Parathyroid adenoma (tissue), 2 donors: ENCODE measurements at regions not wholly inside any gene's neighbourhood (a gene's known extent, or its start where the extent isn't known, plus 50 kb on each side); places are given as distances from the start of the nearest gene placed in this dataset.

Experiments used
- H2AFZ ChIP-seq: fragments of 300-600 bp; sonication (generic); one replicate; pipeline ENCODE4 v1.7.0; 2017; ENCODE audit warnings: antibody characterized with exemption, mild to moderate bottlenecking
- H3K27ac ChIP-seq: fragments of 300-600 bp; sonication (generic); one replicate; pipeline ENCODE4 v1.7.0; 2017
- H3K27me3 ChIP-seq: fragments of 300-600 bp; sonication (generic); one replicate; pipeline ENCODE4 v1.7.0; 2017; ENCODE audit warnings: low read length; ENCODE audit not compliant: control insufficient read depth, insufficient read depth
- H3K36me3 ChIP-seq: fragments of 300-600 bp; sonication (generic); one replicate; pipeline ENCODE4 v1.7.0; 2017; ENCODE audit warnings: low read length; ENCODE audit not compliant: control insufficient read depth, insufficient read depth
- H3K4me1 ChIP-seq: fragments of 300-600 bp; sonication (generic); one replicate; pipeline ENCODE4 v1.7.0; 2017; ENCODE audit warnings: control low read depth
- H3K4me2 ChIP-seq: fragments of 300-600 bp; sonication (generic); one replicate; pipeline ENCODE4 v1.7.0; 2017; ENCODE audit warnings: low read length
- H3K4me3 ChIP-seq: fragments of 300-600 bp; sonication (generic); one replicate; pipeline ENCODE4 v1.7.0; 2017; ENCODE audit warnings: low read depth, low read length
- H3K79me2 ChIP-seq: fragments of 300-600 bp; sonication (generic); one replicate; pipeline ENCODE4 v1.7.0; 2017; ENCODE audit warnings: control low read depth
- H3K9ac ChIP-seq: fragments of 300-600 bp; sonication (generic); one replicate; pipeline ENCODE4 v1.7.0; 2017; ENCODE audit warnings: mild to moderate bottlenecking
- H3K9me3 ChIP-seq: fragments of 300-600 bp; sonication (generic); one replicate; pipeline ENCODE4 v1.7.0; 2017; ENCODE audit warnings: low read length; ENCODE audit not compliant: control insufficient read depth
- TF ChIP-seq, protein P1 (sequence below): fragments of 300-600 bp; sonication (generic); IDR thresholded peaks from one replicate; pipeline ENCODE4 v1.7.0; 2017; ENCODE audit warnings: antibody characterized with exemption, mild to moderate bottlenecking
- donor health status: primary hyperparathyroidism.

DNA sequence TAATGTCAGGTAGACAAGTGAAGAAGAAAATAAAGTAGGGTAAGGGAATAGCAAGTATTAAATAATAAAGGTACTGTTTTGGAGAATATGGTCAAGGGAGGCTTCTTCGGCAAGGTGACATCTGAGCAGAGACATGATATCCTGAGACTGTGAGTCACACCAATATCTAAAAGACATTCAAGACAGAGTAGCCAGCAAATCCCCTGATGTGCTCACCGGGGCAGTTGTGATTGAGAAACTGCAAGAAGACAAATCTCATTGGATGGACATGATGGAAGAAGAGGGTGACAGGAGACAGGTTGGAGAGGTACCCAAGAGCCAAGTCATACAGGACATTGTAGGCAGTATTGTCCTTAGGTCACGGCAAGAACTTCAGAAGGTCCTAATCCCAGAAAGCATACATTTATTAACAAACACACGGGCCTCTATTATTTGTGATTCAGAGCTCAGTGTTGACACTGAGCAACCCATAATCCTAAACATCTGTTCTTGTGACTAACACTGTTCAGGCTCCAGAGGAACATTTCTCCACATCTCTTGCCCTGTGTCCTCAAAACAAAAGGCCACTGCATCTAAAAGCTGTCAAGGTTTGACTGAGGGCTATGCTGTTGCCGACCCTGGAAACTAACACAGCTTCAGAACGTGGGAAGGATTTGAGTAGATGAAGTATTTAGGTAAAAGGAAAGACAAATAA lies 258.7 kb upstream of the CLINT1 start:
- Histone ChIP-seq H3K9ac (no peak overlapping the region), H2AFZ (no peak overlapping the region), H3K4me3 (no peak overlapping the region), H3K4me1 (no peaks in the 10 kb centered on the region), H3K4me2 (no peak overlapping the region), H3K79me2 (no peaks in the 10 kb centered on the region), H3K36me3 (no peaks in the 10 kb centered on the region), H3K27me3 (no peaks in the 10 kb centered on the region), H3K9me3 (no peaks in the 10 kb centered on the region), H3K27ac (no peak overlapping the region)
- TF ChIP-seq, protein P1, sequence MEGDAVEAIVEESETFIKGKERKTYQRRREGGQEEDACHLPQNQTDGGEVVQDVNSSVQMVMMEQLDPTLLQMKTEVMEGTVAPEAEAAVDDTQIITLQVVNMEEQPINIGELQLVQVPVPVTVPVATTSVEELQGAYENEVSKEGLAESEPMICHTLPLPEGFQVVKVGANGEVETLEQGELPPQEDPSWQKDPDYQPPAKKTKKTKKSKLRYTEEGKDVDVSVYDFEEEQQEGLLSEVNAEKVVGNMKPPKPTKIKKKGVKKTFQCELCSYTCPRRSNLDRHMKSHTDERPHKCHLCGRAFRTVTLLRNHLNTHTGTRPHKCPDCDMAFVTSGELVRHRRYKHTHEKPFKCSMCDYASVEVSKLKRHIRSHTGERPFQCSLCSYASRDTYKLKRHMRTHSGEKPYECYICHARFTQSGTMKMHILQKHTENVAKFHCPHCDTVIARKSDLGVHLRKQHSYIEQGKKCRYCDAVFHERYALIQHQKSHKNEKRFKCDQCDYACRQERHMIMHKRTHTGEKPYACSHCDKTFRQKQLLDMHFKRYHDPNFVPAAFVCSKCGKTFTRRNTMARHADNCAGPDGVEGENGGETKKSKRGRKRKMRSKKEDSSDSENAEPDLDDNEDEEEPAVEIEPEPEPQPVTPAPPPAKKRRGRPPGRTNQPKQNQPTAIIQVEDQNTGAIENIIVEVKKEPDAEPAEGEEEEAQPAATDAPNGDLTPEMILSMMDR, result no peak

DNA sequence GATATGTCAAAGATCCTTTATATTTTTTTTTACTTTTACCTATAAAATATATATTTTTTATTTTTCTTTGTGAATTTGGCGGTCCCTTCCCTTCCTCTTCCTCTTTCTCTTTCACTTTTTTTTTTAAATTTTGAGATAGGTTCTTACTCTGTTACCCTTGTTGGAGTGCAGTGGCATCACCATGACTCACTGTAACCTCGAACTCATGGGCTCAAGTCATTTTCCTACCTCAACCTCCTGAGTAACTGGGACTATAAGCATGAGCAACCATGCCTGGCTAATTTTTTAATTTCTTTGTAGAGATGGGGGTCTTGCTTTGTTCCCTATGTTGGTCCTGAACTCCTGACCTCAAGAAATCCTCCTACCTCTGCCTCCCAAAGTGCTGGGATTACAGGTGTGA lies 258.0 kb upstream of the CLINT1 start:
- no peak overlapping the region for H3K27ac ChIP-seq
- no peaks in the 10 kb centered on the region for H3K9me3 ChIP-seq
- no peak overlapping the region for H2AFZ ChIP-seq
- H3K36me3 ChIP-seq, result no peaks in the 10 kb centered on the region
- H3K4me2 ChIP-seq, result no peak overlapping the region
- H3K9ac ChIP-seq, result no peak overlapping the region
- no peak overlapping the region for H3K4me3 ChIP-seq
- no peaks in the 10 kb centered on the region for H3K79me2 ChIP-seq
- H3K4me1 ChIP-seq, result no peaks in the 10 kb centered on the region
- H3K27me3 ChIP-seq, result no peaks in the 10 kb centered on the region
- TF ChIP-seq, protein P1, result no peak

DNA sequence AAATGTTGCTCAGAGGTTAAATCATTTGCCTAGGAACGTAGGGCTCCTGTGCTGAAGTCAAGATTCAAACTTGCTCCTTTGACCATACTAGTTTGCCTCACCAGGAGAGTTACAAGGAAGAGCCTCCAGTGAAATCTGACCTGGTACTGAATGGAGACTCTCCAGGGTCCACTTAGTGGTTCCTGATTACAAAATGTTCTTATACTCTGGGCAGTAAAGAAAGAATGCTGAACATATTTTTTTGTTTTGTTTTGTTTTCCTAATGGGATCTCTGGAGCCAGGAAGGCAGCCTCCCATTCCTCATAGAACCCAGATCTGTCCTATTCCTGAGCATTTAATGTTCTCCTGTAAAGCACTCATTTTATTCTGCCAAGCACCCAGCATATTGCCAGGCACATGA lies 256.5 kb upstream of the CLINT1 start:
- H3K79me2 ChIP-seq, result no peaks in the 10 kb centered on the region
- TF ChIP-seq, protein P1, result no peak
- no peaks in the 10 kb centered on the region for H3K27me3 ChIP-seq
- H3K36me3 ChIP-seq, result no peaks in the 10 kb centered on the region
- H2AFZ ChIP-seq, result no peak overlapping the region
- H3K4me2 ChIP-seq, result no peak overlapping the region
- no peak overlapping the region for H3K4me3 ChIP-seq
- no peak overlapping the region for H3K9ac ChIP-seq
- H3K27ac ChIP-seq, result no peak overlapping the region
- H3K9me3 ChIP-seq, result no peaks in the 10 kb centered on the region
- H3K4me1 ChIP-seq, result no peaks in the 10 kb centered on the region

DNA sequence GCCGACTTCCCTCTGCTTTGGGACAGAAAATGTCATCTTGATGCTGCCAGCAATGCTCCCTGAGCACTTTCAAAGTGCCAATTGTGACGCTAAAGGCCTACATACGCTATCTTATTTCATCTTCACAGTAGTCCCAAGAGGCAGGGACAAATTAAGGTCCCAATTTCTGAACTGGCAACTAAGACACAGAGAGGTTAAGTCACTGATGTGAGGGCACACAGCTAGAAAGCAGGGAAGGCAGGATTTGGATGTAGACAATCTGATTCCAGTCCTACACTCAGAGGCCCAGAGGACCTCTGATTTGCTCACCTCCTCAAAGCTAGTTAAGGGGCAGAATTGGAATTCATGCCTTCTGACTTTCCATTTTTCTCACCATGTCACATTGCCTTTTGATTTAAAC lies 249.2 kb upstream of the CLINT1 start:
- TF ChIP-seq, protein P1, result no peak
- Histone ChIP-seq H3K27ac (no peak overlapping the region), H3K9me3 (no peaks in the 10 kb centered on the region), H3K27me3 (no peaks in the 10 kb centered on the region), H3K36me3 (no peaks in the 10 kb centered on the region), H3K4me1 (no peaks in the 10 kb centered on the region), H3K4me3 (no peak overlapping the region), H3K4me2 (no peak overlapping the region), H3K79me2 (no peaks in the 10 kb centered on the region), H2AFZ (no peak overlapping the region), H3K9ac (no peak overlapping the region)

DNA sequence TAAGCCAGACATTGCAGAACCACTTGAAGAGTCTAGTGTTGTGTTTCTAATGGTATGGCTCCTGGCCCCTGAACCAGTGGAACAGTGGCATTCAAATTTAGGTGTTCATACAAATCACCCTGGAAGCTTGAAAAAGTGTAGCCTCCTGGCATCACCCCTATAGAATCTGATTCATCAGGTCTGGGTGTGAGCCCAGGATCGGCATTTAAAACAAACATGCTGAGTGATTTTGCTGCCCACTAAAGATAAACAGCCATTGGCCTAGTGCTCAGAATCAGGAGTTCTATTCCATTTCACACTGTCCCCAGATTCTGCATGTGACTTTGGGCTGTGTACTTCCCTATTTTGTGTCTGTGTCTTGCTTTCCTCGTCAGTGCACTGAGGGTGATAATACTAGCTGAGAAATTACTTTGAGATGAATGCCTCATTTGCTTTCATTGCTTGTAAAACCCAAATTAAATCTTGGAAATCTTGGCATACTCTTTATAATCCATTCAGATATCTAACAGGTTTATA lies 241.5 kb upstream of the CLINT1 start:
- H3K4me2 ChIP-seq, result no peak overlapping the region
- no peaks in the 10 kb centered on the region for H3K27me3 ChIP-seq
- no peak overlapping the region for H3K9ac ChIP-seq
- H3K36me3 ChIP-seq, result no peaks in the 10 kb centered on the region
- TF ChIP-seq, protein P1, result no peak
- H2AFZ ChIP-seq, result no peak overlapping the region
- no peaks in the 10 kb centered on the region for H3K79me2 ChIP-seq
- H3K9me3 ChIP-seq, result no peaks in the 10 kb centered on the region
- H3K27ac ChIP-seq, result no peak overlapping the region
- no peaks in the 10 kb centered on the region for H3K4me1 ChIP-seq
- no peak overlapping the region for H3K4me3 ChIP-seq
